Mesenchymal stem cell (in vitro differentiated cells and primary cell): ENCODE measurements at regions not wholly inside any gene's neighbourhood (a gene's known extent, or its start where the extent isn't known, plus 50 kb on each side); places are given as distances from the start of the nearest gene placed in this dataset.

ENCODE experiments used
- DNase-seq: peaks from one replicate; pipeline ENCODE4 v3.0.0-alpha.2; 2013
- H2AFZ ChIP-seq: one replicate; pipeline ENCODE4 v1.6.1; 2013; ENCODE audit warnings: low read depth, mild to moderate bottlenecking, control low read depth, inconsistent platforms, low read length, moderate library complexity
- H2AK5ac ChIP-seq: 2 replicates; pipeline ENCODE4 v1.6.1; 2013; ENCODE audit warnings: low read length, moderate library complexity, mild to moderate bottlenecking, inconsistent platforms; ENCODE audit not compliant: severe bottlenecking
- H2BK120ac ChIP-seq: one replicate; pipeline ENCODE4 v1.6.1; 2013; ENCODE audit warnings: low read depth, mild to moderate bottlenecking, inconsistent platforms, low read length, moderate library complexity
- H2BK12ac ChIP-seq, 2 experiments: one replicate each; pipeline ENCODE4 v1.6.1; 2013; ENCODE audit warnings: inconsistent platforms in 2 of 2, low read length in 2 of 2, mild to moderate bottlenecking in 2 of 2, moderate library complexity in 2 of 2, control low read depth in 1 of 2
- H2BK15ac ChIP-seq: one replicate; pipeline ENCODE4 v1.6.1; 2013; ENCODE audit warnings: mild to moderate bottlenecking, low read depth, inconsistent platforms; ENCODE audit not compliant: poor library complexity, severe bottlenecking
- H2BK5ac ChIP-seq: 2 replicates; pipeline ENCODE4 v1.6.1; 2013; ENCODE audit warnings: low read depth, mild to moderate bottlenecking, low read length, control low read depth, inconsistent platforms; ENCODE audit not compliant: poor library complexity, severe bottlenecking
- H3K14ac ChIP-seq, 2 experiments: one replicate each; pipeline ENCODE4 v1.6.1; 2013; ENCODE audit warnings: inconsistent platforms in 2 of 2, low read length in 2 of 2, control low read depth in 1 of 2, mild to moderate bottlenecking in 1 of 2, moderate library complexity in 1 of 2
- H3K18ac ChIP-seq, 2 experiments: one replicate each; pipeline ENCODE4 v1.6.1; 2013; ENCODE audit warnings: inconsistent platforms in 2 of 2, low read length in 2 of 2, control low read depth in 1 of 2, low read depth in 1 of 2, mild to moderate bottlenecking in 1 of 2
- H3K23ac ChIP-seq, 2 experiments: one replicate each; pipeline ENCODE4 v1.6.1; 2013; ENCODE audit warnings: inconsistent platforms in 2 of 2, low read length in 2 of 2, mild to moderate bottlenecking in 2 of 2, moderate library complexity in 2 of 2, control low read depth in 1 of 2
- H3K27ac ChIP-seq: 2 replicates; pipeline ENCODE4 v1.5.1; 2013; ENCODE audit warnings: mild to moderate bottlenecking, moderate library complexity, low read length, control low read depth, inconsistent platforms; ENCODE audit not compliant: poor library complexity, severe bottlenecking
- H3K27me3 ChIP-seq, 2 experiments: 2 replicates each; pipeline versions ENCODE4 v1.6.1 to v1.7.0; 2013; ENCODE audit warnings: low read length in 2 of 2, mild to moderate bottlenecking in 2 of 2, moderate library complexity in 2 of 2, control low read depth in 1 of 2, inconsistent platforms in 1 of 2; ENCODE audit not compliant: control insufficient read depth in 1 of 2, insufficient read depth in 1 of 2
- H3K36me3 ChIP-seq, 2 experiments: 2 replicates each; pipeline versions ENCODE4 v1.6.1 to v1.7.0; 2013; ENCODE audit warnings: low read length in 2 of 2, control low read depth in 1 of 2, inconsistent platforms in 1 of 2, low read depth in 1 of 2, mild to moderate bottlenecking in 1 of 2; ENCODE audit not compliant: insufficient read depth in 2 of 2, control insufficient read depth in 1 of 2
- H3K4ac ChIP-seq, 2 experiments: one replicate each; pipeline ENCODE4 v1.6.1; 2013; ENCODE audit warnings: inconsistent platforms in 2 of 2, low read length in 2 of 2, mild to moderate bottlenecking in 2 of 2, moderate library complexity in 2 of 2, control low read depth in 1 of 2, low read depth in 1 of 2
- H3K4me1 ChIP-seq: 2 replicates; pipeline ENCODE4 v1.6.1; 2013; ENCODE audit warnings: low read depth, low read length, control low read depth; ENCODE audit not compliant: control insufficient read depth, insufficient read depth
- H3K4me2 ChIP-seq: 2 replicates; pipeline ENCODE4 v1.6.1; 2013; ENCODE audit warnings: low read length, mild to moderate bottlenecking, inconsistent platforms; ENCODE audit not compliant: poor library complexity, severe bottlenecking
- H3K4me3 ChIP-seq, 2 experiments: 2 replicates each; pipeline versions ENCODE4 v1.5.1 to v1.7.0; 2013; ENCODE audit warnings: low read length in 2 of 2, mild to moderate bottlenecking in 2 of 2, control low read depth in 1 of 2, low read depth in 1 of 2; ENCODE audit not compliant: insufficient read depth in 1 of 2
- H3K79me1 ChIP-seq: replicated peaks from 2 replicates; pipeline ENCODE4 v1.6.1; 2013; ENCODE audit warnings: mild to moderate bottlenecking, control low read depth, low read length, inconsistent platforms; ENCODE audit not compliant: poor library complexity, severe bottlenecking
- H3K9ac ChIP-seq: 2 replicates; pipeline ENCODE4 v1.7.0; 2013; ENCODE audit warnings: mild to moderate bottlenecking, low read length, moderate library complexity
- H3K9me3 ChIP-seq: 2 replicates; pipeline ENCODE4 v1.7.0; 2013; ENCODE audit warnings: mild to moderate bottlenecking, low read length; ENCODE audit not compliant: control insufficient read depth
- H4K8ac ChIP-seq: one replicate; pipeline ENCODE4 v1.6.1; 2013; ENCODE audit warnings: inconsistent platforms, mild to moderate bottlenecking, low read length, moderate library complexity
- H4K91ac ChIP-seq: one replicate; pipeline ENCODE4 v1.6.1; 2013; ENCODE audit warnings: mild to moderate bottlenecking, low read length, inconsistent platforms
- WGBS: methylation state at CpG from one replicate; pipeline ENCODE4 v1.1.7; 2013; ENCODE audit warnings: mixed read lengths; 5-methylcytosine and 5-hydroxymethylcytosine counted together

DNA sequence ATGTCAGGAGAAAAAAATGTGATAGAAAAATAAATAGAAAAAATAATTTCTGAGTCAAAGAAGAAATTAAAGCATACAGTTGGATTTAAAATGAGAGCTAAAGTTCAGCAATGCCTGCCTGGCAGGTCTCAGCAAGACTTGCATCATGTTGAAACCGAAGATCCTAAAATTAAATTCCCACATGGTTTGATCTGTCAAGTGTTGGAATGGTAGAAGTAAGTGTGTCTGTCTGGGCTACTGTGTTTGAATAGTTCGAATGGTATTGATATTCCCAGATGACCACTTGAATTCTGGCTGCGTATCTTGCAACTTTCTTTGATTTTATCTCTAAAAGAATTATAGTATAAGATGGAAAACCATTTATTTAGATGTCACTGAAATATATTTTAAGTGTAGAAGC, 1349.6 kb downstream of the EPHA7 start:
- no peak overlapping the region for H2BK12ac ChIP-seq
- no peaks in the 10 kb centered on the region for H3K36me3 ChIP-seq

DNA sequence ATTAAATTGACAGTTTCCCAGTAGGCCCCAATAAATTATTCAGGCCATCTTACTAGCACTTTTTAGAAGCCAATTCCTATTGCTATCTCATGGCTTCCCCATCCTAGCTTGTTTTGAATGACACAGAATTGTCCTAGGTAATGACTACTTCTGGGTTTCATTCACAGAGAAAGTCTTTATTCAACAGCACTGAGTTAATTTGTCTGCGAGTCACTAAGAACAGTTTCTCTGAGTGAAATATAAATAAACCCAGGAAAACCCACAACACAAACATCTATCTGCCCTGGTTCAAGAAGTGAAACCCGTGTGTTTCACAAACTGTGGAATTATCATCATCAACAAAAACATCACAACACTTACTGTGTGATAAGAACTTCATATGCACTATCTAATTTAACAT, 1366.8 kb downstream of the EPHA7 start:
- no peaks in the 10 kb centered on the region for H3K27me3 ChIP-seq
- no peaks in the 10 kb centered on the region for H3K9me3 ChIP-seq
- DNase-seq, result peak; percentile 8
- H3K18ac ChIP-seq, result no peak overlapping the region
- no peak overlapping the region for H2AK5ac ChIP-seq
- H2BK12ac ChIP-seq, result no peak overlapping the region
- H2AFZ ChIP-seq, result no peak overlapping the region
- H3K23ac ChIP-seq, result no peak overlapping the region
- no peak overlapping the region for H3K4me3 ChIP-seq
- no peaks in the 10 kb centered on the region for H3K36me3 ChIP-seq
- 60% methylated on average over 1 of the region's 2 CpGs for WGBS
- no peak overlapping the region for H3K4ac ChIP-seq
- no peak overlapping the region for H4K91ac ChIP-seq
- no peaks in the 10 kb centered on the region for H3K79me1 ChIP-seq
- H3K9ac ChIP-seq, result no peak overlapping the region
- H3K4me2 ChIP-seq, result no peak overlapping the region
- no peak overlapping the region for H4K8ac ChIP-seq
- H2BK5ac ChIP-seq, result no peak overlapping the region
- H3K27ac ChIP-seq, result no peak overlapping the region
- H3K14ac ChIP-seq, result no peak overlapping the region
- no peak overlapping the region for H2BK15ac ChIP-seq
- peaks cover 3% of the 10 kb centered on the region for H3K4me1 ChIP-seq
- H2BK120ac ChIP-seq, result no peak overlapping the region

More for the DNA sequence above, 1349.6 kb downstream of the EPHA7 start:
- no peaks in the 10 kb centered on the region for H3K79me1 ChIP-seq
- H2BK120ac ChIP-seq, result no peak overlapping the region
- H3K4me1 ChIP-seq, result no peaks in the 10 kb centered on the region
- no peak overlapping the region for H3K18ac ChIP-seq
- no peak for DNase-seq
- WGBS, result 79% methylated on average over 2 of the region's 3 CpGs
- no peak overlapping the region for H3K27ac ChIP-seq
- no peak overlapping the region for H4K91ac ChIP-seq
- no peak overlapping the region for H3K14ac ChIP-seq
- no peak overlapping the region for H4K8ac ChIP-seq
- no peak overlapping the region for H2AK5ac ChIP-seq
- no peak overlapping the region for H3K4ac ChIP-seq
- H3K4me2 ChIP-seq, result no peak overlapping the region
- no peaks in the 10 kb centered on the region for H3K9me3 ChIP-seq
- H3K4me3 ChIP-seq, result no peak overlapping the region
- no peak overlapping the region for H2AFZ ChIP-seq
- no peak overlapping the region for H3K9ac ChIP-seq
- H3K23ac ChIP-seq, result no peak overlapping the region
- no peak overlapping the region for H2BK15ac ChIP-seq
- no peak overlapping the region for H2BK5ac ChIP-seq
- H3K27me3 ChIP-seq, result no peaks in the 10 kb centered on the region

DNA sequence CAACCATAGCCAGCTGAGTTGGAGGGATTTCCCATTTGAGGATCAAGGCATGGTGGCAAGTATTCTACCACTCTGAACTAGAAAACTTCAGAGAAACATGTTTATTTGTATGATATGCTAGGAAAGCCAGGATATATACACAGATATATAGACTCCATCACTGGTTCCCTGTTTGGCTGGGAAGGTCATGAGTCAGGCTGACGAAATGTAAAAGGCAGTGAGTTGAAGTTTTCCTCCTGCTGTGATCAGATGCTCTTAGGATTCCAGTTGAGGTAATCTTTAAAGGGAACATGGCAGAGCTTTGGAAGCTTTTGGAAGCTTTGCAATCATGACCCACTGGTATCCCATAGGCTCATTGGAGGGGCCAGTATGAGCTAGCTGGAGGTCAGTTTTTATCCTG, 1369.1 kb downstream of the EPHA7 start:
- Histone ChIP-seq H3K27ac (peak overlapping the region; percentile 97), H2AFZ (no peak overlapping the region), H3K79me1 (no peaks in the 10 kb centered on the region), H2BK15ac (no peak overlapping the region), H3K4me2 (no peak overlapping the region), H3K27me3 (no peaks in the 10 kb centered on the region), H3K9me3 (no peaks in the 10 kb centered on the region), H3K18ac (no peak overlapping the region), H3K9ac (no peak overlapping the region), H3K14ac (no peak overlapping the region), H2BK5ac (peak overlapping the region; percentile 73), H4K91ac (no peak overlapping the region), H3K4me1 (peaks cover 3% of the 10 kb centered on the region), H4K8ac (no peak overlapping the region), H3K4ac (no peak overlapping the region), H3K23ac (no peak overlapping the region), H2BK120ac (no peak overlapping the region), H3K36me3 (no peaks in the 10 kb centered on the region), H2BK12ac (no peak overlapping the region), H2AK5ac (no peak overlapping the region), H3K4me3 (no peak overlapping the region)
- 76% methylated on average over 1 of the region's 1 CpG for WGBS
- peak; percentile 28 for DNase-seq

DNA sequence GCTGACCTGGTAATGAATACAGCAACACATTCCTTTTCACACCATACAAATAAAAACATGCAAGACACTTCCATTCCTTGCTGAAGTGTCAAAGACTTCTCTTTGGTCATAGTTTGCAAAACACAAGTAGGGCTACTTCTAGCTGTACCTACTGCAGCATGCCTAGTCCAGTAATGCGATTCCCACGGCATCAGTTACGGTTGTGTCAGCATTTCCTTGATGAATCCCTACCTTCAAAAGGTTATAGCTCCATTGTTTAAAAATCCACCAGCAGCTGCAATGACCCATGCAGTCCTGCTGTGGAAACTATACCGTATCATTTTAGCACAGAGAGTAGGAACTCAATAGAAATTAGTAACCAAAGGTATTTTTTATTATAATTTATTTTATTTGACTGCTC, 1371.5 kb downstream of the EPHA7 start:
- Histone ChIP-seq H2BK5ac (no peak overlapping the region), H3K27me3 (no peaks in the 10 kb centered on the region), H3K9me3 (no peaks in the 10 kb centered on the region), H3K14ac (no peak overlapping the region), H3K4me2 (no peak overlapping the region), H2AK5ac (no peak overlapping the region), H2AFZ (no peak overlapping the region), H3K9ac (no peak overlapping the region), H4K91ac (no peak overlapping the region), H3K18ac (no peak overlapping the region), H3K4me3 (no peak overlapping the region), H3K27ac (no peak overlapping the region), H2BK12ac (no peak overlapping the region), H3K79me1 (no peaks in the 10 kb centered on the region), H2BK15ac (no peak overlapping the region), H4K8ac (no peak overlapping the region), H3K36me3 (no peaks in the 10 kb centered on the region), H3K4me1 (peaks cover 3% of the 10 kb centered on the region), H2BK120ac (no peak overlapping the region), H3K23ac (no peak overlapping the region), H3K4ac (no peak overlapping the region)
- WGBS, result 99% methylated on average over 3 of the region's 4 CpGs
- no peak for DNase-seq
